ENCODE measurements at regions not wholly inside any gene's neighbourhood (a gene's known extent, or its start where the extent isn't known, plus 50 kb on each side); places are given as distances from the start of the nearest gene placed in this dataset.

DNA sequence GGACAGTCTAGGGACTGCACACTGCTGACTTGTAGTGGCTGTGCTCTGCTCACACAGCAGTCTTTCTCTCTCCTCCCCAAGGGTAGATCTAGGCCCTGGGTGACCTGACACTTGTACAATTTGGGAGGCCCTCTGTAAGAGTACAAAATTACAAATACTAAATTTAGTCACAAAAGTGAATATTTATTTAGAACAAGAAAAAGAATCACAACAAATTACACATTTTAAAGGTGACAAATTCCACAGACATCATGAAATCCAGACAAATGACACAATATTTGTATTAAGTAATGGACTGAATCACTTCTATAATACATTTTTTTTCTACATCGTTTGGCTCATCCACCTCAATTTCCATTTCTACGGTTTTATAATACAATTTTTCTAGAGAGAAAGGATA is 496.4 kb downstream of the TXNL1 start:
- TF ChIP-seq MAX (IDR thresholded peaks at IDR 0.05; ENCODE audit: low read depth, low read length) (no peak), BMI1 (IDR thresholded peaks at IDR 0.05; ENCODE audit: borderline replicate concordance) (no peak), IKZF2 (IDR thresholded peaks at IDR 0.05) (no peak), MYC (IDR thresholded peaks at IDR 0.05; ENCODE audit: insufficient read depth, insufficient read length, insufficient replicate concordance, low read length, severe bottlenecking) (no peak), ZNF217 (IDR thresholded peaks at IDR 0.05) (no peak), KDM1A (IDR thresholded peaks at IDR 0.05; ENCODE audit: borderline replicate concordance) (no peak)
- Histone ChIP-seq H3K4me1 (ENCODE audit: control insufficient read depth, insufficient read depth, low read length) (no peaks in the 10 kb centered on the region), H3K27me3 (replicated peaks in 1 of 2; ENCODE audit: control insufficient read depth in 2 of 2, insufficient read depth in 2 of 2, low read length in 1 of 2) (no peaks in the 10 kb centered on the region), H3K4me3 (no peak overlapping the region), H3K79me2 (ENCODE audit: control insufficient read depth, insufficient read depth, low read length) (no peaks in the 10 kb centered on the region), H3K9me3 (replicated peaks; ENCODE audit: control insufficient read depth, insufficient read depth, low read length) (no peaks in the 10 kb centered on the region), H4K20me1 (ENCODE audit: control insufficient read depth, insufficient read depth) (no peaks in the 10 kb centered on the region), H3K36me3 (ENCODE audit: control insufficient read depth in 2 of 2, insufficient read depth in 2 of 2, low read length in 1 of 2) (no peaks in the 10 kb centered on the region), H3K4me2 (ENCODE audit: control insufficient read depth, insufficient read depth) (no peak overlapping the region), H3K9ac (ENCODE audit: control insufficient read depth, insufficient read depth, low read length) (no peak overlapping the region), H3K27ac (ENCODE audit: control insufficient read depth, insufficient read depth) (no peak overlapping the region), H2AFZ (ENCODE audit: control insufficient read depth, low read depth, low read length) (no peak overlapping the region)
- FAIRE-seq (no peak), ATAC-seq (no peak), DNase-seq (ENCODE audit: low read depth, low spot score) (no peak)
- POLR2A ChIA-PET, result no interaction called here
- in situ Hi-C loops (cut with MboI), result no loop called here
- 48% methylated on average over 2 of the region's 2 CpGs for WGBS (ENCODE audit: insufficient coverage, insufficient replicate concordance, low lambda C conversion rate, missing lambda C conversion rate)
- intact Hi-C loops (cut with micrococcal nuclease; ENCODE audit: unreplicated experiment), result no loop called here
- BruUV-seq (replicated peaks), result no TSS peak
- RAD21 ChIA-PET (ENCODE audit: unreplicated experiment), result no interaction called here
- SMC1A ChIA-PET (ENCODE audit: uncharacterized antibody, unreplicated experiment), result interaction anchor here (1.7 to 1.9 kb wide), 2 partner anchors 29 to 47 kb away, joined by 4 to 5 read pairs; no protein-coding TSS in a partner anchor
- CTCF ChIA-PET, result no interaction called here

GRCh38 chr18:56139792-56140254 is 498.6 kb downstream of the TXNL1 start:
- SMC1A ChIA-PET (ENCODE audit: uncharacterized antibody, unreplicated experiment), result interaction anchor here (1.2 kb wide), 1 partner anchor 12 kb away, joined by 3 read pairs; no protein-coding TSS in a partner anchor
- no peak for FAIRE-seq
- no peak for ATAC-seq
- TF ChIP-seq, protein P1, sequence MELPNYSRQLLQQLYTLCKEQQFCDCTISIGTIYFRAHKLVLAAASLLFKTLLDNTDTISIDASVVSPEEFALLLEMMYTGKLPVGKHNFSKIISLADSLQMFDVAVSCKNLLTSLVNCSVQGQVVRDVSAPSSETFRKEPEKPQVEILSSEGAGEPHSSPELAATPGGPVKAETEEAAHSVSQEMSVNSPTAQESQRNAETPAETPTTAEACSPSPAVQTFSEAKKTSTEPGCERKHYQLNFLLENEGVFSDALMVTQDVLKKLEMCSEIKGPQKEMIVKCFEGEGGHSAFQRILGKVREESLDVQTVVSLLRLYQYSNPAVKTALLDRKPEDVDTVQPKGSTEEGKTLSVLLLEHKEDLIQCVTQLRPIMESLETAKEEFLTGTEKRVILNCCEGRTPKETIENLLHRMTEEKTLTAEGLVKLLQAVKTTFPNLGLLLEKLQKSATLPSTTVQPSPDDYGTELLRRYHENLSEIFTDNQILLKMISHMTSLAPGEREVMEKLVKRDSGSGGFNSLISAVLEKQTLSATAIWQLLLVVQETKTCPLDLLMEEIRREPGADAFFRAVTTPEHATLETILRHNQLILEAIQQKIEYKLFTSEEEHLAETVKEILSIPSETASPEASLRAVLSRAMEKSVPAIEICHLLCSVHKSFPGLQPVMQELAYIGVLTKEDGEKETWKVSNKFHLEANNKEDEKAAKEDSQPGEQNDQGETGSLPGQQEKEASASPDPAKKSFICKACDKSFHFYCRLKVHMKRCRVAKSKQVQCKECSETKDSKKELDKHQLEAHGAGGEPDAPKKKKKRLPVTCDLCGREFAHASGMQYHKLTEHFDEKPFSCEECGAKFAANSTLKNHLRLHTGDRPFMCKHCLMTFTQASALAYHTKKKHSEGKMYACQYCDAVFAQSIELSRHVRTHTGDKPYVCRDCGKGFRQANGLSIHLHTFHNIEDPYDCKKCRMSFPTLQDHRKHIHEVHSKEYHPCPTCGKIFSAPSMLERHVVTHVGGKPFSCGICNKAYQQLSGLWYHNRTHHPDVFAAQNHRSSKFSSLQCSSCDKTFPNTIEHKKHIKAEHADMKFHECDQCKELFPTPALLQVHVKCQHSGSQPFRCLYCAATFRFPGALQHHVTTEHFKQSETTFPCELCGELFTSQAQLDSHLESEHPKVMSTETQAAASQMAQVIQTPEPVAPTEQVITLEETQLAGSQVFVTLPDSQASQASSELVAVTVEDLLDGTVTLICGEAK (IDR thresholded peaks at IDR 0.05; ENCODE audit: borderline replicate concordance), result no peak
- TF ChIP-seq, protein P2, sequence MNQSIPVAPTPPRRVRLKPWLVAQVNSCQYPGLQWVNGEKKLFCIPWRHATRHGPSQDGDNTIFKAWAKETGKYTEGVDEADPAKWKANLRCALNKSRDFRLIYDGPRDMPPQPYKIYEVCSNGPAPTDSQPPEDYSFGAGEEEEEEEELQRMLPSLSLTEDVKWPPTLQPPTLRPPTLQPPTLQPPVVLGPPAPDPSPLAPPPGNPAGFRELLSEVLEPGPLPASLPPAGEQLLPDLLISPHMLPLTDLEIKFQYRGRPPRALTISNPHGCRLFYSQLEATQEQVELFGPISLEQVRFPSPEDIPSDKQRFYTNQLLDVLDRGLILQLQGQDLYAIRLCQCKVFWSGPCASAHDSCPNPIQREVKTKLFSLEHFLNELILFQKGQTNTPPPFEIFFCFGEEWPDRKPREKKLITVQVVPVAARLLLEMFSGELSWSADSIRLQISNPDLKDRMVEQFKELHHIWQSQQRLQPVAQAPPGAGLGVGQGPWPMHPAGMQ (IDR thresholded peaks at IDR 0.05; ENCODE audit: borderline replicate concordance), result no peak
- TF ChIP-seq MEF2A (IDR thresholded peaks at IDR 0.05; ENCODE audit: insufficient read depth, low read depth, low read length), result no peak
- TF ChIP-seq BCL3 (IDR thresholded peaks at IDR 0.05; ENCODE audit: borderline replicate concordance, insufficient read depth, low read depth, low read length, poor library complexity, severe bottlenecking), result no peak
- no peak for TF ChIP-seq JUND (IDR thresholded peaks at IDR 0.05; ENCODE audit: low read depth, low read length)

More at GRCh38 chr18:56139792-56140254, 498.6 kb downstream of the TXNL1 start:
- no peaks in the 10 kb centered on the region for H4K20me1 ChIP-seq (ENCODE audit: control insufficient read depth, insufficient read depth)
- no TSS peak for BruUV-seq (replicated peaks)
- H3K4me3 ChIP-seq, result no peak overlapping the region
- no peak overlapping the region for H3K27ac ChIP-seq (ENCODE audit: control insufficient read depth, insufficient read depth)
- H3K4me2 ChIP-seq (ENCODE audit: control insufficient read depth, insufficient read depth), result no peak overlapping the region
- in situ Hi-C loops (cut with MboI) (no loop called here), intact Hi-C loops (cut with micrococcal nuclease; ENCODE audit: unreplicated experiment) (no loop called here)
- POLR2A ChIA-PET, result no interaction called here
- H3K27me3 ChIP-seq (replicated peaks in 1 of 2; ENCODE audit: control insufficient read depth in 2 of 2, insufficient read depth in 2 of 2, low read length in 1 of 2), result no peaks in the 10 kb centered on the region
- H2AFZ ChIP-seq (ENCODE audit: control insufficient read depth, low read depth, low read length), result no peak overlapping the region
- H3K9ac ChIP-seq (ENCODE audit: control insufficient read depth, insufficient read depth, low read length), result no peak overlapping the region
- WGBS (ENCODE audit: insufficient coverage, insufficient replicate concordance, low lambda C conversion rate, missing lambda C conversion rate), result 30% methylated on average over 8 of the region's 8 CpGs
- H3K36me3 ChIP-seq (ENCODE audit: control insufficient read depth in 2 of 2, insufficient read depth in 2 of 2, low read length in 1 of 2), result no peaks in the 10 kb centered on the region
- H3K4me1 ChIP-seq (ENCODE audit: control insufficient read depth, insufficient read depth, low read length), result no peaks in the 10 kb centered on the region
- H3K9me3 ChIP-seq (replicated peaks; ENCODE audit: control insufficient read depth, insufficient read depth, low read length), result no peaks in the 10 kb centered on the region
- CTCF ChIA-PET, result no interaction called here
- H3K79me2 ChIP-seq (ENCODE audit: control insufficient read depth, insufficient read depth, low read length), result no peaks in the 10 kb centered on the region
- no peak for DNase-seq (ENCODE audit: low read depth, low spot score)
- RAD21 ChIA-PET (ENCODE audit: unreplicated experiment), result no interaction called here
